PC-9 (cell line): ENCODE measurements at regions not wholly inside any gene's neighbourhood (a gene's known extent, or its start where the extent isn't known, plus 50 kb on each side); places are given as distances from the start of the nearest gene placed in this dataset.

Experiments used
- CTCF ChIP-seq: fragments of 200-600 bp; sonication (generic); conservative IDR thresholded peaks from 2 replicates; pipeline ENCODE4 v1.6.1; 2017; ENCODE audit warnings: mixed run types, antibody characterized with exemption, mild to moderate bottlenecking, moderate library complexity
- EZH2 ChIP-seq: fragments of 200-600 bp; sonication (generic); IDR thresholded peaks from 2 replicates; pipeline ENCODE4 v1.8.0; 2017; ENCODE audit warnings: antibody characterized with exemption, low read depth

- TF ChIP-seq CTCF, result no peak
- TF ChIP-seq EZH2, result no peak
Measured at GRCh38 chr3:113133140-113133539, 78.2 kb upstream of the BOC start.
